GM12891 (cell line): ENCODE measurements at regions not wholly inside any gene's neighbourhood (a gene's known extent, or its start where the extent isn't known, plus 50 kb on each side); places are given as distances from the start of the nearest gene placed in this dataset.

Experiments
- PAX5 ChIP-seq: IDR thresholded peaks from 2 replicates; pipeline ENCODE4 v1.6.1; 2011; ENCODE audit warnings: low read length, moderate library complexity, mild to moderate bottlenecking; ENCODE audit not compliant: insufficient read depth, severe bottlenecking
- POLR2A ChIP-seq: IDR thresholded peaks from 2 replicates; pipeline ENCODE4 v1.6.1; 2011; ENCODE audit warnings: low read depth, low read length, control low read depth
- POLR2AphosphoS5 ChIP-seq: IDR thresholded peaks from 2 replicates; pipeline ENCODE4 v1.6.1; 2011; ENCODE audit warnings: low read depth, low read length, control low read depth
- POU2F2 ChIP-seq: IDR thresholded peaks from 2 replicates; pipeline ENCODE4 v1.6.1; 2011; ENCODE audit warnings: low read depth, mild to moderate bottlenecking, control low read depth, low read length, moderate library complexity
- SPI1 ChIP-seq: IDR thresholded peaks from 2 replicates; pipeline ENCODE4 v1.6.1; 2011; ENCODE audit warnings: low read depth, low read length, control low read depth
- TAF1 ChIP-seq: IDR thresholded peaks from 2 replicates; pipeline ENCODE4 v1.6.1; 2011; ENCODE audit warnings: low read depth, low read length, control low read depth

- TF ChIP-seq POLR2AphosphoS5 (no peak), POLR2A (no peak), TAF1 (no peak), SPI1 (no peak), PAX5 (no peak), POU2F2 (no peak)
Observed at GRCh38 chr18:53749766-53750165, 474.7 kb downstream of the MBD2 start.
